RWPE1 (cell line): ENCODE measurements at regions not wholly inside any gene's neighbourhood (a gene's known extent, or its start where the extent isn't known, plus 50 kb on each side); places are given as distances from the start of the nearest gene placed in this dataset.

Experiments
- CTCF ChIA-PET: fragments of 350-600 bp; sonication (Branson Sonifier 250); formaldehyde crosslinking; extraction: SDS; loops from one replicate; lab custom pipeline; 2021; lab: Yijun Ruan, JAX
- POLR2A ChIA-PET: fragments of 400-600 bp; formaldehyde crosslinking; extraction: SDS; loops from one replicate; lab custom pipeline; 2020; ENCODE audit warnings: antibody characterized with exemption; ENCODE audit not compliant: low non-redundant PET; lab: Yijun Ruan, JAX
- DNase-seq: peaks from one replicate; pipeline ENCODE4 v3.0.0; 2012; ENCODE audit warnings: low spot score
- H3K27ac ChIP-seq: fragments of 450-650 bp; 2 replicates; pipeline ENCODE4 v1.5.1; 2017
- TF ChIP-seq, protein P1 (sequence below): fragments of 450-650 bp; conservative IDR thresholded peaks from 2 replicates; pipeline ENCODE4 v1.5.1; 2017; ENCODE audit warnings: low read depth, mild to moderate bottlenecking

DNA sequence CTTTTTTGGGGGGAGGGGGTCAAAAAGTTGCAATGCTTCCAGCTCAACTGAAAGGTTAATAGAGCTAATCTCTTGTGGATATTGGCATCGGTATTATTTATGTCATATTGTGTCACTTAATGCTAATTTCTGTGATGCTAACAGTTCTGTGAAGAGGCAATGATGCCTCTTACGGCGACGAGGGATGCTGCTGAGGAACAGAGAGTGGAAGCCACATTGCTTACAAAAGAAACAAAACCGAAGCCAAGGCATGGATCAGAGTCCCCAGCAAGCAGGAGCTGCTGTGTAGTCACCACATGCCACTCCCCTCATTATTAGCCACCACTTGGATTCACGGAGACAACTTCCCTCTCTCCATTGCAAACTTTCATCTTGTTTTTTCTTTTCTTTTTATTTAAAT lies 536.5 kb upstream of the MGMT start:
- ChIA-PET CTCF (interaction anchor here (0.5 kb wide), 1 partner anchor 206 kb away, joined by 3 read pairs; no protein-coding TSS in a partner anchor), POLR2A (no interaction called here)
- TF ChIP-seq, protein P1, sequence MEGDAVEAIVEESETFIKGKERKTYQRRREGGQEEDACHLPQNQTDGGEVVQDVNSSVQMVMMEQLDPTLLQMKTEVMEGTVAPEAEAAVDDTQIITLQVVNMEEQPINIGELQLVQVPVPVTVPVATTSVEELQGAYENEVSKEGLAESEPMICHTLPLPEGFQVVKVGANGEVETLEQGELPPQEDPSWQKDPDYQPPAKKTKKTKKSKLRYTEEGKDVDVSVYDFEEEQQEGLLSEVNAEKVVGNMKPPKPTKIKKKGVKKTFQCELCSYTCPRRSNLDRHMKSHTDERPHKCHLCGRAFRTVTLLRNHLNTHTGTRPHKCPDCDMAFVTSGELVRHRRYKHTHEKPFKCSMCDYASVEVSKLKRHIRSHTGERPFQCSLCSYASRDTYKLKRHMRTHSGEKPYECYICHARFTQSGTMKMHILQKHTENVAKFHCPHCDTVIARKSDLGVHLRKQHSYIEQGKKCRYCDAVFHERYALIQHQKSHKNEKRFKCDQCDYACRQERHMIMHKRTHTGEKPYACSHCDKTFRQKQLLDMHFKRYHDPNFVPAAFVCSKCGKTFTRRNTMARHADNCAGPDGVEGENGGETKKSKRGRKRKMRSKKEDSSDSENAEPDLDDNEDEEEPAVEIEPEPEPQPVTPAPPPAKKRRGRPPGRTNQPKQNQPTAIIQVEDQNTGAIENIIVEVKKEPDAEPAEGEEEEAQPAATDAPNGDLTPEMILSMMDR: no peak
- DNase-seq: no peak
- no peak overlapping the region for H3K27ac ChIP-seq

DNA sequence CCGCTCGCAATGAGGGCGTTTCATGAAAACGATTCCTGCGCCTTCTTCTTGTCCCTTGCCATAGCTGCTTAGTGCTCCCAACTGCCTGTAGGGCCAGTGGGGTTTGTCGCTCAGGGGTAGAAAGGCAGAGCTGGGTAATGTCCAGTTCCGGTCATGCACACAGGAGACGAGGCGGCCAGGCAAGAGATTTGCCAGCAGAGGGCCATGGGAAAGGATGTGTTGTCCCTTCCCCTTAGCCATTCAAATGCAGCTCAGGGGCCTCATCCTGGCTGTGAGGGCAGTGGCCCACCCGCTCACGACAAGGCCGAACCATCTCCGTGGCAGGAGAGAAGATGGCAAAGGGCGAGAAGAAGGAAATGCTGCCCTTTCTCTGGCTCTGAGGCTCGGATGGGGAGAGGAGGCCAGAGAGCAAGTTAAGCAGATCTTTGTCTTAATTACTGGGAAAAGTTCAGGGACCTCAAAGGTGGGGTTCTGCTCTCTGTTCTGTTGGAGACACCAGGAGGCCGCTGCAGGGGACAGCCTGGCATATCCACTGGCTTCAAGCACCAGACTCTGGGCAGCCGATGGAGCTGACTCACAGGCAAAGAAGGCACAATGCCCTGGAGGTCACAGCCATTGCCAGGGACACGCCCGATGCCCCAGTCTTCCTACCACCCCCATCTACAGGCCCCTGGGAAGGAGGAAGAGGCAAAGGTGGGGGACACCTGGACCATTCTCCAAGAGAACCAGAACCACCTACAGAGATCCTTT lies 534.8 kb upstream of the MGMT start:
- ChIA-PET POLR2A (no interaction called here), CTCF (no interaction called here)
- TF ChIP-seq, protein P1: no peak
- no peak overlapping the region for H3K27ac ChIP-seq
- no peak for DNase-seq

DNA sequence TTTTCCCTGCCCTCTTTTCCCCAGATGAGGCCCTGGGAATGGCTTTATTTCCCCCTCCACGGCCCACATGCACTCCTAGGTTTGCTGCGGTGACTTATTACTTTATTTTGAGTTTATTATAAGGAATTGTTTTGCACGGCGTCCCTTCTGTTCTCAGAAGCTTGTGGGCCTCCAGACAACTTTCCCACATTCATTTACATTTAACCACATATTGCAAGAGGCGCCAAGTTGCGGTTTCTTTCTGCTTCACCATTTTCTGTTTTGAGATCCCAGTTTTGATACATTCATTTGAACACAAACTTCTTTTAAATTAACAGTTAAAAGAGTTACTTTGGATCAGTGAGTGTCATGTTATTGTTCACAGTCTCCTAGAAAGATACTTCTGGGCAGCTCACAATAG lies 532.5 kb upstream of the MGMT start:
- TF ChIP-seq, protein P1: no peak
- no peak for DNase-seq
- no peak overlapping the region for H3K27ac ChIP-seq
- ChIA-PET POLR2A (no interaction called here), CTCF (no interaction called here)

DNA sequence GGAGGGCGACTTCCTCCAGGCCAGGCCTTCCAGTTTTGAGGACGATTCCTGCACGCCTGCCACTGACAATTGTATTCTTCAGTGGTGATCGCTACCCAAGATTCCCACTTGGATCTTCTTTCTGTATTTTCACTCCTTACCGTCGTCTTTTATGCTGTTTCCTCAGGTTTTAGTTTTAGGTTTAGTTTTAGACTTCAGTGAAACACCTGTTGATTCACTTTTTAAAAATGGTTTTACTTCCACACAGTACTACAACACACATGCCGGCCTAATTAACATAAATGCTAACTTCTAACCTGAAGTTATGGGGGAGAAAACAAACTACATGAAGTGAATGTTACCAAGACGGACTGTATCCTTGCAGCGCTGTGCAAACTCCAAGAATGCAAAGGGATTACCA lies 530.6 kb upstream of the MGMT start:
- no peak overlapping the region for H3K27ac ChIP-seq
- ChIA-PET CTCF (interaction anchor here (0.6 kb wide), 1 partner anchor 240 kb away, joined by 3 read pairs; no protein-coding TSS in a partner anchor), POLR2A (no interaction called here)
- TF ChIP-seq, protein P1: no peak
- no peak for DNase-seq

DNA sequence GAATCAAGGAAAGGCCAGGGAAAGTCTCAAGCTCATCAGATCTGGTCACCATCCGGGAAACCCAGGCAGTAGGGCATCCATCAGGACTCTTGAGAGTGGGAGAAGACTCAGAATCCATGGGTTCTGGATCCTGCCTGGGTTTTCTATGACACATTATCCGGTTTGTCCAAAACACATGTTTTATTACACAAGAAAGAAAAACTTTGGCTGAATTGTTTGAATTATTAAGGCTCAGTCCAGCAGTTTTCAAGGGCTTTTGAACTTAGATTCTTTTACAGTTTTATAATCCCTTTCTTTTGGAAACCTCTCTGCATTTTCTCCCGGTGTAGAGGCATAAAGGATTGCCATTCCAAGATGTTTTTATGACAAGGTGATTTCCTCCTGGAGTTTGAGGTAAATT lies 528.5 kb upstream of the MGMT start:
- TF ChIP-seq, protein P1: no peak
- ChIA-PET CTCF (no interaction called here), POLR2A (no interaction called here)
- no peak for DNase-seq
- no peak overlapping the region for H3K27ac ChIP-seq

DNA sequence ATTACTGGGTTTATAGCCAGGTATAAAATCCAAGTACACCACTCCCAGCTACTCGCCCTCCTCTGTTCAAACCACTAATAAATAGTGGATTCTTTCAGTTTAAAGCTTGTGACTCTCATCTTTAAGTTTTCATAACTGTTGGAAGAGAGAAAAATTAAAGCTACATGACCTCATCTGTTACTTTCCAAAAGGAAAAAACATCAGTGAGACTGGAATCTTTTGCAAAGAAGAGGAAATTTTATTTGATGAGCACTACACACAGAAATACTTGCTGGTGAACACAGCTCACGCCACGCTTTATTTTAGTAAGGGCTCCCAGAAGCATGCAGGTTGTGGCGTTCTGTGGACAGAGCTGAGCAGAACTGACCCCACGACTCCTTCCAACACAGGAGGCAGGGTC lies 527.0 kb upstream of the MGMT start:
- DNase-seq: no peak
- TF ChIP-seq, protein P1: no peak
- ChIA-PET POLR2A (no interaction called here), CTCF (no interaction called here)
- no peak overlapping the region for H3K27ac ChIP-seq
